Epidermal melanocyte (primary cell): ENCODE measurements at regions not wholly inside any gene's neighbourhood (a gene's known extent, or its start where the extent isn't known, plus 50 kb on each side); places are given as distances from the start of the nearest gene placed in this dataset.
A peak's percentile ranks its signal among the peaks of the same experiment; 100 is the strongest.
"Not testable (repeated sequence)": the region's sequence is repeated elsewhere in the genome, so short reads cannot be mapped to it uniquely, and the experiment has no call there.

ENCODE experiments used
- DNase-seq: peaks from one replicate; pipeline ENCODE4 v3.0.0; 2011; ENCODE audit warnings: low spot score; ENCODE audit not compliant: insufficient read length

- no peak for DNase-seq
Measured at GRCh38 chr6:10343320-10343719, 71.6 kb downstream of the TFAP2A start.

- DNase-seq, result no peak
Measured at GRCh38 chr6:10341605-10342004, 73.3 kb downstream of the TFAP2A start.

GRCh38 chr6:10338151-10338550, 76.7 kb downstream of the TFAP2A start:
- DNase-seq, result no peak

- not testable (repeated sequence) for DNase-seq
Measured at GRCh38 chr6:10337376-10337775, 77.5 kb downstream of the TFAP2A start.

GRCh38 chr6:10332111-10332510, 82.8 kb downstream of the TFAP2A start:
- no peak for DNase-seq

GRCh38 chr6:10331334-10331968, 83.4 kb downstream of the TFAP2A start:
- no peak for DNase-seq

GRCh38 chr6:10330515-10330914, 84.4 kb downstream of the TFAP2A start:
- DNase-seq, result no peak

GRCh38 chr6:10323018-10323417, 91.9 kb downstream of the TFAP2A start:
- no peak for DNase-seq

GRCh38 chr6:10320291-10320690, 94.6 kb downstream of the TFAP2A start:
- no peak for DNase-seq

- peak; percentile 72 for DNase-seq
Measured at GRCh38 chr6:10316373-10316721, 98.5 kb downstream of the TFAP2A start.

GRCh38 chr6:10315658-10316372, 99.1 kb downstream of the TFAP2A start:
- peak; percentile 23 for DNase-seq

GRCh38 chr6:10315034-10315433, 99.8 kb downstream of the TFAP2A start:
- no peak for DNase-seq

- DNase-seq, result no peak
Measured at GRCh38 chr6:10314163-10314955, 100.5 kb downstream of the TFAP2A start.

GRCh38 chr6:10313799-10314162, 101.1 kb downstream of the TFAP2A start:
- DNase-seq, result no peak

GRCh38 chr6:10312445-10312844, 102.4 kb downstream of the TFAP2A start:
- no peak for DNase-seq

GRCh38 chr6:10311546-10312405, 103.1 kb downstream of the TFAP2A start:
- not testable (repeated sequence) for DNase-seq

GRCh38 chr6:10310826-10311225, 104.0 kb downstream of the TFAP2A start:
- DNase-seq, result no peak

- no peak for DNase-seq
Measured at GRCh38 chr6:10310330-10310653, 104.6 kb downstream of the TFAP2A start.

- DNase-seq, result no peak
Measured at GRCh38 chr6:10309457-10310329, 105.2 kb downstream of the TFAP2A start.

- no peak for DNase-seq
Measured at GRCh38 chr6:10307476-10307875, 107.4 kb downstream of the TFAP2A start.

- DNase-seq, result no peak
Measured at GRCh38 chr6:10307028-10307427, 107.8 kb downstream of the TFAP2A start.
